ENCODE measurements at regions not wholly inside any gene's neighbourhood (a gene's known extent, or its start where the extent isn't known, plus 50 kb on each side); places are given as distances from the start of the nearest gene placed in this dataset.

DNA sequence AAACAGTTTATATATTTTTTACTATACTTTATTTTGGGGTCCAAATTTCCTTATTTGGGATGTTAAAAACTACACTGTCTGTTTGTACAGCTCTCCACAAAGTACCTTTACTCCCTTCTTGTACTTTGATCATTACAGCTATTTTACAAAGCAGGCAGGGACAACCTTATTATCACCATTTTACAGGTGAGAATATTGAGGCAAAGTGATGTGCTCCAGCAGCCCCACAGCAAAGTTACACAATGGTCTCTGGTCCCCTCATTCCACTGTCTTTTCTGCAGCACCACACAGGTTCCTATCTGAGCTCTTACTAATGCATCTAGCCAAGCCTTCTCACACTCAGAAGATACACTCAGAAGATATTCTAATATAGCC, 457.3 kb downstream of the RASEF start:
- TF ChIP-seq, protein P1, sequence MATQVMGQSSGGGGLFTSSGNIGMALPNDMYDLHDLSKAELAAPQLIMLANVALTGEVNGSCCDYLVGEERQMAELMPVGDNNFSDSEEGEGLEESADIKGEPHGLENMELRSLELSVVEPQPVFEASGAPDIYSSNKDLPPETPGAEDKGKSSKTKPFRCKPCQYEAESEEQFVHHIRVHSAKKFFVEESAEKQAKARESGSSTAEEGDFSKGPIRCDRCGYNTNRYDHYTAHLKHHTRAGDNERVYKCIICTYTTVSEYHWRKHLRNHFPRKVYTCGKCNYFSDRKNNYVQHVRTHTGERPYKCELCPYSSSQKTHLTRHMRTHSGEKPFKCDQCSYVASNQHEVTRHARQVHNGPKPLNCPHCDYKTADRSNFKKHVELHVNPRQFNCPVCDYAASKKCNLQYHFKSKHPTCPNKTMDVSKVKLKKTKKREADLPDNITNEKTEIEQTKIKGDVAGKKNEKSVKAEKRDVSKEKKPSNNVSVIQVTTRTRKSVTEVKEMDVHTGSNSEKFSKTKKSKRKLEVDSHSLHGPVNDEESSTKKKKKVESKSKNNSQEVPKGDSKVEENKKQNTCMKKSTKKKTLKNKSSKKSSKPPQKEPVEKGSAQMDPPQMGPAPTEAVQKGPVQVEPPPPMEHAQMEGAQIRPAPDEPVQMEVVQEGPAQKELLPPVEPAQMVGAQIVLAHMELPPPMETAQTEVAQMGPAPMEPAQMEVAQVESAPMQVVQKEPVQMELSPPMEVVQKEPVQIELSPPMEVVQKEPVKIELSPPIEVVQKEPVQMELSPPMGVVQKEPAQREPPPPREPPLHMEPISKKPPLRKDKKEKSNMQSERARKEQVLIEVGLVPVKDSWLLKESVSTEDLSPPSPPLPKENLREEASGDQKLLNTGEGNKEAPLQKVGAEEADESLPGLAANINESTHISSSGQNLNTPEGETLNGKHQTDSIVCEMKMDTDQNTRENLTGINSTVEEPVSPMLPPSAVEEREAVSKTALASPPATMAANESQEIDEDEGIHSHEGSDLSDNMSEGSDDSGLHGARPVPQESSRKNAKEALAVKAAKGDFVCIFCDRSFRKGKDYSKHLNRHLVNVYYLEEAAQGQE (IDR thresholded peaks at IDR 0.05; ENCODE audit: insufficient read depth in 1 of 2, low read depth in 2 of 2, low read length in 2 of 2) = no peak
- TF ChIP-seq POLR2AphosphoS5 (IDR thresholded peaks at IDR 0.05; ENCODE audit: low read depth, low read length) = no peak
- no peak for TF ChIP-seq FOXP2 (optimal IDR thresholded peaks at IDR 0.05; ENCODE audit: borderline replicate concordance, extremely low read depth, extremely low read length, insufficient read depth)
- no peak for TF ChIP-seq SIN3A (IDR thresholded peaks at IDR 0.05; ENCODE audit: borderline replicate concordance, insufficient read depth, low read length)
- no peak for TF ChIP-seq TAF1 (IDR thresholded peaks at IDR 0.05; ENCODE audit: borderline replicate concordance, insufficient read depth, low read length)

Data from PFSK-1 (cell line).